ENCODE measurements at regions not wholly inside any gene's neighbourhood (a gene's known extent, or its start where the extent isn't known, plus 50 kb on each side); places are given as distances from the start of the nearest gene placed in this dataset.

DNA sequence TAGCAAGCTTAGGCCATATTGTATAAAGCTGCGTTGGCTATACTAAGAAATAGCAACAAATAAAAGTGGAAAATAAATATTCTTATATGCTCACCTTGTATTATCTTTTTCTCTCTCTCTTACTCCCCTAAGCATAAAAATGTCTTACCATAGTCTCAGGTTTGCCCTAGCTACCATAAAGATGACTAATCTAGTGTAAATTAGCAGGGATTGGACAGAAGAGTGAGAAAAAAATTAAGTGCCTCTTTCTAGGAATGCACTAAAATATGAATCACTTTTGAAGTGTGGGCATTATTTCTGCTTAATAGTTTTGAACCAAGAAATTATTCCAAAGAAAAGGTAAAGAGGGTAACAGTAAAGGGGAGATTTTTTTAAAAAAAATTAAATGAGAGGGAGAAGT is 201.3 kb downstream of the HINT1 start:
- no peaks in the 10 kb centered on the region for H3K27me3 ChIP-seq (ENCODE audit: insufficient read depth, low read length, poor library complexity, severe bottlenecking)
- no peaks in the 10 kb centered on the region for H3K9me3 ChIP-seq (ENCODE audit: low read length)
- Mint-ChIP-seq H3K27ac (no peak overlapping the region), H3K27me3 (peaks cover 0 to 14% of the 10 kb centered on the region in 2 donors), H3K9me3 (peaks cover 3 to 13% (median 10%) of the 10 kb centered on the region in 5 donors), H3K36me3 (peaks cover 0 to 18% (median 0%) of the 10 kb centered on the region in 3 donors), H3K4me1 (no peaks in the 10 kb centered on the region), H3K4me3 (no peak overlapping the region)
- H3K27ac ChIP-seq (ENCODE audit: low read depth, low read length), result no peak overlapping the region
- no peak overlapping the region for H3K4me3 ChIP-seq (ENCODE audit: low read length)
- H3K4me1 ChIP-seq (ENCODE audit: insufficient read depth, low read length), result no peaks in the 10 kb centered on the region
- no peaks in the 10 kb centered on the region for H3K36me3 ChIP-seq (ENCODE audit: insufficient read depth, low read length)
- ChIA-PET CTCF (interaction anchor here (0.9 kb wide), 1 partner anchor 10 kb away, joined by 3 read pairs; no protein-coding TSS in a partner anchor), POLR2A (no interaction called here)
- no peak for DNase-seq

DNA sequence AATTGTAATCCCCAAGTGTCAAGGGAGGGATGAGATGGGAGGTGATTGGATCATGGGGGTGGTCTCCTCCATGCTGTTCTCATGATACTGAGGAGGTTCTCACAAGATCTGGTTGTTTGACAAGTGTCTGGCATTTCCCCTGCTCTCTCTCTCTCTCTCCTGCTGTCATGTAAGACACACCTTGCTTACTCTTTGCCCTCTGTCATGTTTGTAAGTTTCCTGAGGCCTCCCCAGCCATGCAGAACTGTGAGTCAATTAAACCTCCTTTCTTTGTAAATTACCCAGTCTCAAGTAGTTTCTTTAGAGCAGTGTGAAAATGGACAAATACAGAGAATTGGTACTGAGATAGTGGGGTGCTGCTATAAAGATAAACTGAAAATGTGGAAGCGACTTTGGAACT is 207.9 kb downstream of the HINT1 start:
- peaks cover 0 to 18% (median 0%) of the 10 kb centered on the region in 3 donors for H3K36me3 Mint-ChIP-seq
- no peak overlapping the region for H3K4me3 Mint-ChIP-seq
- H3K27me3 Mint-ChIP-seq, result no peaks in the 10 kb centered on the region
- CTCF ChIA-PET, result no interaction called here
- H3K4me1 Mint-ChIP-seq, result no peaks in the 10 kb centered on the region
- no peak overlapping the region for H3K4me3 ChIP-seq (ENCODE audit: low read length)
- H3K9me3 Mint-ChIP-seq, result peaks cover 0 to 11% (median 4%) of the 10 kb centered on the region in 5 donors
- H3K9me3 ChIP-seq (ENCODE audit: low read length), result no peaks in the 10 kb centered on the region
- H3K27me3 ChIP-seq (ENCODE audit: insufficient read depth, low read length, poor library complexity, severe bottlenecking), result no peaks in the 10 kb centered on the region
- POLR2A ChIA-PET, result no interaction called here
- DNase-seq, result no peak
- H3K27ac ChIP-seq (ENCODE audit: low read depth, low read length), result no peak overlapping the region
- H3K36me3 ChIP-seq (ENCODE audit: insufficient read depth, low read length), result no peaks in the 10 kb centered on the region
- no peak overlapping the region for H3K27ac Mint-ChIP-seq
- H3K4me1 ChIP-seq (ENCODE audit: insufficient read depth, low read length), result no peaks in the 10 kb centered on the region

DNA sequence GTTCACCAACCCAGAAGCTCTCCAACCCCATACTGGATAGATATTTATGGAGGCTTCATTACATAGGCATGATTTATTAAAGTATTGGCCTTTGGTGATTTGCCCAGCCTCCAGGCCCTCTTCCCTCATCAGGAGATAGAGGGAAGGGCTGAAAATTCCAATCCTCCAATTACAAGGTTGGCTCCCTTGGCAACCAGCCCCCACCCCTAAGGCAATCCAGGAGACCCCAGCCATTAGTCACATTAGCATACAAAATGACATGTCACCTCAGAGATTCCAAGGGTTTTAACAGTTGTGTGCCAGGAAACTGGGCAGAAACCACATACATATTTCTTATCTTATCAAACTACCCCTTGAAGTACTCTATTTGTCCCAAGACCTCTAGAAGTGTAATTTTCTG is 210.0 kb downstream of the HINT1 start:
- Mint-ChIP-seq H3K36me3 (peaks cover 0 to 10% (median 0%) of the 10 kb centered on the region in 3 donors), H3K4me3 (no peak overlapping the region), H3K9me3 (peaks cover 0 to 9% (median 0%) of the 10 kb centered on the region in 5 donors), H3K4me1 (no peaks in the 10 kb centered on the region), H3K27me3 (no peaks in the 10 kb centered on the region), H3K27ac (peak overlapping the region in 1 of 8 donors; percentile 47)
- POLR2A ChIA-PET, result no interaction called here
- H3K27me3 ChIP-seq (ENCODE audit: insufficient read depth, low read length, poor library complexity, severe bottlenecking), result no peaks in the 10 kb centered on the region
- CTCF ChIA-PET, result no interaction called here
- H3K4me3 ChIP-seq (ENCODE audit: low read length), result no peak overlapping the region
- H3K36me3 ChIP-seq (ENCODE audit: insufficient read depth, low read length), result no peaks in the 10 kb centered on the region
- DNase-seq, result no peak
- no peaks in the 10 kb centered on the region for H3K9me3 ChIP-seq (ENCODE audit: low read length)
- no peak overlapping the region for H3K27ac ChIP-seq (ENCODE audit: low read depth, low read length)
- no peaks in the 10 kb centered on the region for H3K4me1 ChIP-seq (ENCODE audit: insufficient read depth, low read length)

- no peaks in the 10 kb centered on the region for H3K9me3 ChIP-seq (ENCODE audit: low read length)
- H3K36me3 Mint-ChIP-seq, result peaks cover 0 to 10% (median 0%) of the 10 kb centered on the region in 3 donors
- CTCF ChIA-PET, result no interaction called here
- no peaks in the 10 kb centered on the region for H3K27me3 ChIP-seq (ENCODE audit: insufficient read depth, low read length, poor library complexity, severe bottlenecking)
- no peaks in the 10 kb centered on the region for H3K4me1 ChIP-seq (ENCODE audit: insufficient read depth, low read length)
- H3K27ac ChIP-seq (ENCODE audit: low read depth, low read length), result no peak overlapping the region
- POLR2A ChIA-PET, result no interaction called here
- H3K36me3 ChIP-seq (ENCODE audit: insufficient read depth, low read length), result no peaks in the 10 kb centered on the region
- DNase-seq, result no peak
- H3K9me3 Mint-ChIP-seq, result peaks cover 0 to 9% (median 0%) of the 10 kb centered on the region in 5 donors
- no peak overlapping the region for H3K4me3 Mint-ChIP-seq
- H3K27ac Mint-ChIP-seq, result no peak overlapping the region
- H3K27me3 Mint-ChIP-seq, result peaks cover 0 to 3% of the 10 kb centered on the region in 2 donors
- H3K4me3 ChIP-seq (ENCODE audit: low read length), result no peak overlapping the region
- H3K4me1 Mint-ChIP-seq, result no peaks in the 10 kb centered on the region
Observed at GRCh38 chr5:130954336-130954735, 210.7 kb downstream of the HINT1 start.

GRCh38 chr5:130939059-130939458 is 226.0 kb downstream of the HINT1 start:
- no peaks in the 10 kb centered on the region for H3K36me3 Mint-ChIP-seq
- Histone ChIP-seq H3K27ac (ENCODE audit: low read depth, low read length) (no peak overlapping the region), H3K36me3 (ENCODE audit: insufficient read depth, low read length) (no peaks in the 10 kb centered on the region), H3K4me1 (ENCODE audit: insufficient read depth, low read length) (no peaks in the 10 kb centered on the region), H3K27me3 (ENCODE audit: insufficient read depth, low read length, poor library complexity, severe bottlenecking) (no peaks in the 10 kb centered on the region), H3K4me3 (ENCODE audit: low read length) (no peak overlapping the region), H3K9me3 (ENCODE audit: low read length) (no peaks in the 10 kb centered on the region)
- no peaks in the 10 kb centered on the region for H3K9me3 Mint-ChIP-seq
- ChIA-PET CTCF (no interaction called here), POLR2A (no interaction called here)
- no peak for DNase-seq
- H3K27me3 Mint-ChIP-seq, result peaks cover 2% of the 10 kb centered on the region in 2 donors
- no peak overlapping the region for H3K27ac Mint-ChIP-seq
- H3K4me3 Mint-ChIP-seq, result no peak overlapping the region
- H3K4me1 Mint-ChIP-seq, result no peaks in the 10 kb centered on the region

DNA sequence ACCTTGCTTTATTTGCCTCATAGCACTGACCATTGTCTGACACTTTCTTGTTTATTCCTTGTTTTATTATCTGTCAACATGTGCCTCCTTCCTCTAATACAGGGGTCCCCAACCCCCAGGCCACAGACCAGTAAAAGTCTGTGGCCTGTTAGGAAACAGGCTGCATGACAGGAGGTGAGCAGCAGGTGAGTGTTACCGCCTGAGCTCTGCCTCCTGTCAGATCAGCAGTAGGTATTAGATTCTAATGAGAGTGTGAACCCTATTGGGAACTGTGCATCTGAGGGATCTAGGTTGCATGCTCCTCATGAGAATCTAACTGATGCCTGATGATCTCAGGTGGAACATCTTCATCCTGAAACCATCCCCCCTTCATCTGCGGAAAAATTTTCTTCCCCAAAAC is 228.0 kb downstream of the HINT1 start:
- Mint-ChIP-seq H3K27me3 (peaks cover 0 to 2% of the 10 kb centered on the region in 2 donors), H3K4me1 (no peaks in the 10 kb centered on the region), H3K36me3 (peaks cover 0 to 5% (median 0%) of the 10 kb centered on the region in 3 donors), H3K9me3 (peaks cover 0 to 4% (median 0%) of the 10 kb centered on the region in 5 donors), H3K27ac (peak overlapping the region in 2 of 8 donors; percentile 66 to 69), H3K4me3 (no peak overlapping the region)
- ChIA-PET CTCF (no interaction called here), POLR2A (no interaction called here)
- Histone ChIP-seq H3K4me3 (ENCODE audit: low read length) (no peak overlapping the region), H3K4me1 (ENCODE audit: insufficient read depth, low read length) (no peaks in the 10 kb centered on the region), H3K27me3 (ENCODE audit: insufficient read depth, low read length, poor library complexity, severe bottlenecking) (no peaks in the 10 kb centered on the region), H3K36me3 (ENCODE audit: insufficient read depth, low read length) (no peaks in the 10 kb centered on the region), H3K9me3 (ENCODE audit: low read length) (no peaks in the 10 kb centered on the region), H3K27ac (ENCODE audit: low read depth, low read length) (no peak overlapping the region)
- no peak for DNase-seq

- Mint-ChIP-seq H3K36me3 (peaks cover 0 to 4% (median 2%) of the 10 kb centered on the region in 3 donors), H3K4me1 (no peaks in the 10 kb centered on the region), H3K27ac (no peak overlapping the region), H3K27me3 (peaks cover 13 to 24% of the 10 kb centered on the region in 2 donors), H3K4me3 (no peak overlapping the region), H3K9me3 (peaks cover 0 to 4% (median 0%) of the 10 kb centered on the region in 5 donors)
- Histone ChIP-seq H3K4me1 (ENCODE audit: insufficient read depth, low read length) (no peaks in the 10 kb centered on the region), H3K27me3 (ENCODE audit: insufficient read depth, low read length, poor library complexity, severe bottlenecking) (no peaks in the 10 kb centered on the region), H3K9me3 (ENCODE audit: low read length) (no peaks in the 10 kb centered on the region), H3K27ac (ENCODE audit: low read depth, low read length) (no peak overlapping the region), H3K36me3 (ENCODE audit: insufficient read depth, low read length) (no peaks in the 10 kb centered on the region), H3K4me3 (ENCODE audit: low read length) (no peak overlapping the region)
- POLR2A ChIA-PET, result no interaction called here
- CTCF ChIA-PET, result no interaction called here
- DNase-seq, result no peak
Observed at GRCh38 chr5:130923543-130924124, 241.4 kb downstream of the HINT1 start.

DNA sequence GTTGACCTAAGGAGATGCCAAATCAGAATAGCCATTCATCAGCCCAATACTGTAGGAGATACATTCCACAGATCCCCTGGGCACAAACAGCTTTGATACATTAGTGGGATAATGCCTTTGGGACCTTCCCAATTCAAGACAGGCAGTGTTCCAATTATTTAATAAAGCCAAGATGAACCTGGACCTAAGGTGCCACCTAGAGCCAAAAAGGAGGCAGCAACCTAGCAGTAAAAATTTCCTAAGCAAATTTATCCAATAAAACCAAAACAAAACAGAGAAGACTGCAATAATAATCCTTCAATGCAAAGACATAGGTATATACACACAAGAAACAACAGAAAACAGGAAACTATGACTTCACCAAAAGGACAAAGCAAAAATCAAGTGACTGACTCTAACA is 253.0 kb downstream of the HINT1 start:
- Histone ChIP-seq H3K27ac (ENCODE audit: low read depth, low read length) (no peak overlapping the region), H3K4me1 (ENCODE audit: insufficient read depth, low read length) (no peaks in the 10 kb centered on the region), H3K36me3 (ENCODE audit: insufficient read depth, low read length) (no peaks in the 10 kb centered on the region), H3K27me3 (ENCODE audit: insufficient read depth, low read length, poor library complexity, severe bottlenecking) (no peaks in the 10 kb centered on the region), H3K9me3 (ENCODE audit: low read length) (no peaks in the 10 kb centered on the region), H3K4me3 (ENCODE audit: low read length) (no peak overlapping the region)
- no peaks in the 10 kb centered on the region for H3K36me3 Mint-ChIP-seq
- ChIA-PET POLR2A (no interaction called here), CTCF (no interaction called here)
- H3K27ac Mint-ChIP-seq, result no peak overlapping the region
- no peak for DNase-seq
- H3K4me3 Mint-ChIP-seq, result no peak overlapping the region
- no peaks in the 10 kb centered on the region for H3K4me1 Mint-ChIP-seq
- H3K9me3 Mint-ChIP-seq, result peaks cover 4 to 15% (median 9%) of the 10 kb centered on the region in 5 donors
- peaks cover 12 to 30% of the 10 kb centered on the region in 2 donors for H3K27me3 Mint-ChIP-seq

All from CD8-positive, alpha-beta memory T cell (primary cell).